ENCODE measurements at regions not wholly inside any gene's neighbourhood (a gene's known extent, or its start where the extent isn't known, plus 50 kb on each side); places are given as distances from the start of the nearest gene placed in this dataset.

DNA sequence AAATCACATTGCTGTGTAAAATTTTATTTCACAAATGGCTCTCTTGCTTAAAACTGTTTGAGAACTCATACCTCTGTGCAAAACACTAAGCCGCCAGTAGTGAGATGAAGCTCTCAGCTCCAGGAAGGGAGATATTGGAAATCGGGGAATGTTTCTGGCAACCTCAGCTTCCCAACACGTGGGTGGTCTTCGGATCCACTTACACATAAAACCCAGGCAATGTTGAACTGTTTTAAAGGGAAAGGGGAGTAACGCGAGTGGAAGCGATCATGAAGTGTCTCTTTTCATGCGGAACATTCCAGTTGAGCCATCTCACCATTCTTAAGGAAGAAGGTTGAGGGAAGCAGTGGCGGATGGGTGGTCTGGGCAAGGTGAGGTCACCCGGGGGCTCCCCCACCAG lies 136.8 kb downstream of the ASB1 start:
- Mint-ChIP-seq H3K27me3 (no peaks in the 10 kb centered on the region), H3K36me3 (ENCODE audit: low read depth) (no peaks in the 10 kb centered on the region), H3K4me3 (no peak overlapping the region), H3K27ac (no peak overlapping the region), H3K9me3 (no peaks in the 10 kb centered on the region), H3K4me1 (ENCODE audit: low read depth) (no peaks in the 10 kb centered on the region)
- DNase-seq = no peak

DNA sequence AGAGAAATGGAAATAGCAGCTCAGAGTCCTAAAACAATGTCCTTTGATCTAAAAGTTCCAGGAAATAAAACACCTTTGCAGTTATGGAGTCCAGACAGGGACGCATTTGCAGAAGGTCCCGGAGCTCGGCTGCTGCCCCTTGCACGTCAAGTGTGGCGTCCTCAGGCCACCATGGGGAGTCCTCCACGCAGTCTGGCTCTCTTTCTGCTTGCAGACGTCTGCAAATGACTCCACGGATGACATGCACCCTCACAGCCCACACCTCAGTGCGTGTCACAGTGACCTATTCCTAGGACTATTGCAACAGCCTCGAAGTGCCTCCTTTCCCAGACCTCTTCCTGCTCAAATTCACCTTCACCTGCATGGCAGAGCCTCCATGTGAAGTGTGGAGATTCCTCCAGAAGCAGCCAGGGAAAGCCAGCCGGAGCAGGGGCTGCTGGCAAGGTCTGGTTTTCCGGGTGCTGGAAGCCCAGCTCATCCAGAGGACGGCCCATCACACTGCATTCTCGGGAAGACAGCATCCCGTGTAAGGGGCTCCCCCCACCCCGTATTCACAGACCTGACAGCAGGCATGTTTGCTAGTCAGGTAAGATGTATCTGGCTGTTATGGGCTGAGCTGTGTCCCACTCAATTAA lies 137.7 kb downstream of the ASB1 start:
- H3K36me3 Mint-ChIP-seq (ENCODE audit: low read depth) = no peaks in the 10 kb centered on the region
- H3K27me3 Mint-ChIP-seq = no peaks in the 10 kb centered on the region
- no peak overlapping the region for H3K4me3 Mint-ChIP-seq
- H3K4me1 Mint-ChIP-seq (ENCODE audit: low read depth) = no peaks in the 10 kb centered on the region
- no peaks in the 10 kb centered on the region for H3K9me3 Mint-ChIP-seq
- no peak overlapping the region for H3K27ac Mint-ChIP-seq
- DNase-seq = no peak

GRCh38 chr2:238565031-238565430 lies 138.3 kb downstream of the ASB1 start:
- H3K4me1 Mint-ChIP-seq (ENCODE audit: low read depth) = no peaks in the 10 kb centered on the region
- H3K36me3 Mint-ChIP-seq (ENCODE audit: low read depth) = no peaks in the 10 kb centered on the region
- no peaks in the 10 kb centered on the region for H3K27me3 Mint-ChIP-seq
- DNase-seq = no peak
- H3K4me3 Mint-ChIP-seq = no peak overlapping the region
- no peaks in the 10 kb centered on the region for H3K9me3 Mint-ChIP-seq
- no peak overlapping the region for H3K27ac Mint-ChIP-seq

DNA sequence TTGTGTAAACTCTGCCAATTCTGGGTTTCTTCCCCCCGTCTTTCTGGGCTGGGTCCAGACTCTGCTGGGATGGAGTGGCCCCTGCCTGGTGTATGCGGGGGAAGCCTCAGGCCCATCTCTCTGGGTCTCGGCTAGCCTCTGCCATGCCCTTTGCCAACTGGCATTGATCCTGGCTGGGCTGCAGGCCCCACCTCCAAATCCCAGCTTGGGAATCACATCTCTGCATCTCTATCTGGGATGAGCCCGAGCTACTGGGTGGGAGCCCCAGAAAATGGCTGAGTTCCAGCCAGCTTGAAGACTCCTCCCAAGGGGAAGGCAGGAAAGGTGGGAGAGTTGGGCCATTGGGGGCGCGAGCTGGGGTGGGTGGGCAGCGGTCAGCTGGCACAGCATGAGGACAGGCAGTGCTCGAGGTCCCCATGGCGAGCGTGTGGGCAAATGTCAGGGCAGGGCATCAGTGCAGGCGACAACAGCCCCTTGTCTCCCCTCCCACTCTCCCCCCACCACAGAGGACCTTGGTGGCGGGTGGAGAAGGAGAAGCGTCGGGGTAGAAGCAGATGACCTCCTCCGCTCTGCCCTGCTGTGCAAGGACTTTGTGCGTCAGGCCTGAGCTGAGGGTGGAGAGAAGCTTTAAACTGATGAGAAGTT lies 139.4 kb downstream of the ASB1 start:
- Mint-ChIP-seq H3K27me3 (no peaks in the 10 kb centered on the region), H3K9me3 (no peaks in the 10 kb centered on the region), H3K4me1 (ENCODE audit: low read depth) (no peaks in the 10 kb centered on the region), H3K27ac (no peak overlapping the region), H3K36me3 (ENCODE audit: low read depth) (no peaks in the 10 kb centered on the region), H3K4me3 (no peak overlapping the region)
- no peak for DNase-seq

- H3K4me1 Mint-ChIP-seq (ENCODE audit: low read depth) = no peaks in the 10 kb centered on the region
- H3K27me3 Mint-ChIP-seq = no peaks in the 10 kb centered on the region
- H3K36me3 Mint-ChIP-seq (ENCODE audit: low read depth) = no peaks in the 10 kb centered on the region
- no peak overlapping the region for H3K27ac Mint-ChIP-seq
- H3K4me3 Mint-ChIP-seq = no peak overlapping the region
- H3K9me3 Mint-ChIP-seq = no peaks in the 10 kb centered on the region
- DNase-seq = no peak
These were observed 140.5 kb downstream of the ASB1 start for GRCh38 chr2:238567067-238567855.

DNA sequence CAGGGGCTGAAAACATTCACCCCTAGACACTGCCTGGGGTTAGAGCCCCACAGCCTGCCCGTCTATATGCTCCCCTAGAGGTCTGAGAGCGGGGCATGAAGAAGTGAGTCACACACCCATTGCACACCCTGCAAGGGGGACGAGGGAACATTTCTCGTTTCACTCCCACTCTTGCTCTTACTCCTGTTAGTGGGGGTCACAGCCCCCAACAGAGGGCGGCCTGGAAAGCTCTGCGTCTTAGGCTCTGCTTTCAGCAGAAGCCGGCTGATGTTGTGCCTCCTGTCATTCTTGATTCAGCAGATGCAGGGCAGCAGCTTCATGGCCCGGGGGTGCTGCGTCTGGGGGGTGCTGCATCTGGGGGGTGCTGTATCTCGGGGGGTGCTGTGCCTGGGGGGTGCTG lies 141.3 kb downstream of the ASB1 start:
- Mint-ChIP-seq H3K9me3 (no peaks in the 10 kb centered on the region), H3K27me3 (no peaks in the 10 kb centered on the region), H3K36me3 (ENCODE audit: low read depth) (no peaks in the 10 kb centered on the region), H3K27ac (no peak overlapping the region), H3K4me3 (no peak overlapping the region), H3K4me1 (ENCODE audit: low read depth) (no peaks in the 10 kb centered on the region)
- no peak for DNase-seq

GRCh38 chr2:238568455-238569440 lies 142.0 kb downstream of the ASB1 start:
- Mint-ChIP-seq H3K27ac (no peak overlapping the region), H3K4me3 (no peak overlapping the region), H3K4me1 (ENCODE audit: low read depth) (no peaks in the 10 kb centered on the region), H3K27me3 (no peaks in the 10 kb centered on the region), H3K9me3 (no peaks in the 10 kb centered on the region), H3K36me3 (ENCODE audit: low read depth) (no peaks in the 10 kb centered on the region)
- DNase-seq = no peak

DNA sequence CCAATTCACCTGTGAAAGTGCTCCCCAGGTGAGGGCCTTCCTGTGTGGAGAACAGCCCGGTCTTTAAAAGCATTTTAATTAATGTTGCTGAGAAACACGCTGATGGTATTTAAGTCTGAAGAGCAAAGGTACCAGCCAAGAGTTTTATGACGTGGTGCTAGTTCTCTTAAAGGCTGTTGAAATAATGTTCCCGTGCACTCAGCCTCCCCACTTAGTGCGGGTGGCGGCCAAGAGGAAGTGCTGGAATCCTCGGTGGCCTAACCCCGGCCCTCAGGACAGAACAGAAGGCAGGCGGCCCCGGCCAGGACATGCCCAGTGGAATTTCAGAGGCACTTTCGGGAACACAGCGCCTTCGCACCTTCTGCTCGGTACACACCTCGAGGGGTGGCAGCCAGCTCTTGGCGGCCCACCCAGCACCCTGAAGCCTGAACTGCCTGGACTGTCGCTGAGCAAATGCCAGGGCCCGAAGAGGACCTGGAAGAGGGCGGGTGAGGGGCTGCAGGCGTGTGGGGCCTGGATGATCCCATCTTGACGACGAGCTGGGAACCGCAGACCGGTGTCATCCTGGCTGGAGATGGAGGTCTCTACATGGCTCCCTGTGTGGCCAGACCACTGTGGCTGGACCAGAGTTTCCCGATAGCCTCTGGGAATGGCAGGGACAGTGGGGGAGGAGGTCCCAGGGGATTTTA lies 142.9 kb downstream of the ASB1 start:
- Mint-ChIP-seq H3K4me1 (ENCODE audit: low read depth) (no peaks in the 10 kb centered on the region), H3K9me3 (no peaks in the 10 kb centered on the region), H3K4me3 (no peak overlapping the region), H3K36me3 (ENCODE audit: low read depth) (no peaks in the 10 kb centered on the region), H3K27ac (no peak overlapping the region), H3K27me3 (no peaks in the 10 kb centered on the region)
- DNase-seq = no peak

DNA sequence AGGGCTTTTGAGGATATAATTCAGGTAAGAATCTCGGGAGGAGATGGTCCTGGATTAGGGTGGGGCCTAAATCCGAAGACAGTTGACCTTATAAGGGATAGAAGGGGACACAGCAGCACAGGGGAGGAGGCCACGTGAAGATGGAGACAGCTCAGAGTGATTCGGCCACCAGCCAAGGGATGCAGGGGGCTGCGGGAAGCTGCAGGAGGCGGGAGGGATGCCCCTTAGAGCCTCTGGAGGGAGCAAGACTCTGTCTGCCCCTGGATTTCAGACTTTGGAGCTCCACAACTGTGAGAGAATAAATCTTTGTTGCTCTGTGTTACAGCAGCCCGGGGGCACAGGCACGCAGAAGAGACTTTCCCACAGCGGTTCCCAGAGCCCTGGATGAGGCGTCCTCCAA lies 143.7 kb downstream of the ASB1 start:
- Mint-ChIP-seq H3K9me3 (no peaks in the 10 kb centered on the region), H3K27ac (no peak overlapping the region), H3K36me3 (ENCODE audit: low read depth) (no peaks in the 10 kb centered on the region), H3K4me3 (no peak overlapping the region), H3K4me1 (ENCODE audit: low read depth) (no peaks in the 10 kb centered on the region), H3K27me3 (no peaks in the 10 kb centered on the region)
- no peak for DNase-seq

GRCh38 chr2:238570926-238571325 lies 144.2 kb downstream of the ASB1 start:
- Mint-ChIP-seq H3K27me3 (peaks cover 4% of the 10 kb centered on the region), H3K4me3 (no peak overlapping the region), H3K27ac (no peak overlapping the region), H3K4me1 (ENCODE audit: low read depth) (no peaks in the 10 kb centered on the region), H3K9me3 (no peaks in the 10 kb centered on the region), H3K36me3 (ENCODE audit: low read depth) (no peaks in the 10 kb centered on the region)
- DNase-seq = no peak

DNA sequence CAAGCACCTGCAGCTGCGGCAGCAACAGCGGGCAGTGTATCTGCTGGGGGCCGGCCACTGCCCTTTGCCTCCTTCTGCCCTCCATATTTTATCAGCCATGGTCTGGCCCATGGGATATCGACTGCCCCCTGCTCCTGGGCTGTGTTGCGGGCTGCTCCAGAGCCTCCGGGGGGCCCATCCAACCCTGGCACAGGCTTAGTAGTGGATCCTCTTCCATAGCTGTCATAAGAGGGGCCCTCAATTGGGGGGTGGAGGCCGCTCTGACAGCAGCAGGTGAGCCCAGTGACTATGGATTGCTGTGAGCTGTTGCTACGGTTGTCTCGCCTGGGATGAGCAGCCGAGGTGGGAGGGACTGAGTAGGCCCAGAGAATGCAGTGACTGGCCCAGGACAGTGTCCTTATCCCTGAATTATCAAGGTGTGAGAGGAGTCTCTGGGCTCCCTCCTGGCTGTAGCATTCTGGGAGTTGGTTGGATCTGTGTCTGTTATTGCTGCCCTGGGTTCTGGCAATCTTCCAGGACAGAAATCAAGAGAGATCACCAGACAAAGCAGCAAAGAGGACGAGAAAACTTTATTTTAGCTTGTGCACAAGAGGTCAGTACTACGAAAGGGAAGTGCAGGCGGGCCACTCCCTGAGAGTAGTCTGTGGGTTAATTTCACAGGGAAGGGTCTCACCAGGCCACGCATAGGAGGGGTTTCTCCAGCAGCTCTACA lies 145.1 kb downstream of the ASB1 start:
- Mint-ChIP-seq H3K27ac (no peak overlapping the region), H3K4me3 (no peak overlapping the region), H3K4me1 (ENCODE audit: low read depth) (no peaks in the 10 kb centered on the region), H3K36me3 (ENCODE audit: low read depth) (no peaks in the 10 kb centered on the region), H3K27me3 (peaks cover 6% of the 10 kb centered on the region), H3K9me3 (no peaks in the 10 kb centered on the region)
- no peak for DNase-seq

- H3K4me3 Mint-ChIP-seq = no peak overlapping the region
- H3K4me1 Mint-ChIP-seq (ENCODE audit: low read depth) = no peaks in the 10 kb centered on the region
- no peak overlapping the region for H3K27ac Mint-ChIP-seq
- no peaks in the 10 kb centered on the region for H3K36me3 Mint-ChIP-seq (ENCODE audit: low read depth)
- no peaks in the 10 kb centered on the region for H3K9me3 Mint-ChIP-seq
- peaks cover 6% of the 10 kb centered on the region for H3K27me3 Mint-ChIP-seq
- DNase-seq = peak; percentile 35
These were observed 146.5 kb downstream of the ASB1 start for GRCh38 chr2:238573065-238573778.

- Mint-ChIP-seq H3K36me3 (ENCODE audit: low read depth) (no peaks in the 10 kb centered on the region), H3K4me3 (no peak overlapping the region), H3K4me1 (ENCODE audit: low read depth) (no peaks in the 10 kb centered on the region), H3K27me3 (peaks cover 6% of the 10 kb centered on the region), H3K9me3 (no peaks in the 10 kb centered on the region), H3K27ac (no peak overlapping the region)
- no peak for DNase-seq
These were observed 147.2 kb downstream of the ASB1 start for GRCh38 chr2:238573916-238574315.
